Uterus (tissue), 2 donors: ENCODE measurements at regions not wholly inside any gene's neighbourhood (a gene's known extent, or its start where the extent isn't known, plus 50 kb on each side); places are given as distances from the start of the nearest gene placed in this dataset.

Experiments
- CTCF ChIP-seq, 4 experiments: fragments of 200-600 bp in 2 of 4; fragments of 450-650 bp in 2 of 4; sonication (generic) in 2 of 4; IDR thresholded peaks; one replicate each; pipeline ENCODE4 v1.5.1; 2016 to 2019; ENCODE audit warnings: antibody characterized with exemption in 4 of 4, mild to moderate bottlenecking in 2 of 4, moderate library complexity in 1 of 4
- POLR2A ChIP-seq, 2 donors: fragments of 450-650 bp; IDR thresholded peaks; one replicate each; pipeline ENCODE4 v1.6.1; 2016; ENCODE audit warnings: antibody characterized with exemption in 2 of 2, mild to moderate bottlenecking in 1 of 2, moderate library complexity in 1 of 2

GRCh38 chr11:97685695-97686094 lies 1295.9 kb downstream of the JRKL start:
- no peak for TF ChIP-seq CTCF (IDR thresholded peaks at IDR 0.05)
- TF ChIP-seq POLR2A (IDR thresholded peaks at IDR 0.05) = no peak
